ENCODE measurements at regions not wholly inside any gene's neighbourhood (a gene's known extent, or its start where the extent isn't known, plus 50 kb on each side); places are given as distances from the start of the nearest gene placed in this dataset.

GRCh38 chr1:88341447-88341846 is 342.6 kb upstream of the PKN2 start:
- TF ChIP-seq CTCF (IDR thresholded peaks at IDR 0.05) (no peak), POLR2A (IDR thresholded peaks at IDR 0.05) (no peak)
